ENCODE measurements at regions not wholly inside any gene's neighbourhood (a gene's known extent, or its start where the extent isn't known, plus 50 kb on each side); places are given as distances from the start of the nearest gene placed in this dataset.
A peak's percentile ranks its signal among the peaks of the same experiment; 100 is the strongest.

DNA sequence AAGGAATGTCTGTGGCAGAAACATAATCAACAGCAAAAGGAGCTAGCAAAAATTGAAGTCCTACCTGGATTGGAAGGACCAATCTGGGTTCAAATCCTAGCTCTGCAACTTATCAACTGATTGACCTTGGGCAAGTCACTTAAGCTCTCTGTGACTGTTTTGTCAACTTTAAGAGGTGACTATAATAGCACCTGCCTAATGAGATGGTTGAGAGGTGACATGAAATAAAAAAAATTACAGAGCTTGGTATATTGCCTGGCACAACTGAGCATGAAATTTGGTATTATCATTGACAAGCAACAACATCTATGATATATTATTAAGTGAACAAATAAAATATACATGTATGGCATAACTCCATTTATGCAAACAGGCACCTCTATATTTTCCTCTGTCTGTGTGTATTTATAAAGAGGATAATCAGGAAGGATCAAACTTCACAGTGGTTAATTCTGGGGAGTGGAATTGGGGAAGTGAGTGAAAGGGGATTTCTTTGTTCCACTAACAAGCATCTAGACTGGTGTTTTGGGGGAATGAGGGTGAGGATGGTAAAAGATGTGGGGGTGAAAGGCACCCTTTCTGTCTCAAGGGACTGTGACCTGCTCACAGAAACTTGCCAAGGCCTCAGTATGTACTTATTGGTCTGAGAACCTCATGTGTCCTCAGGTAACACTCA, 132.8 kb upstream of the SERTAD2 start:
- intact Hi-C loops (cut with DNase I, micrococcal nuclease) = no loop called here
- no peak for DNase-seq
- ATAC-seq = no peak

DNA sequence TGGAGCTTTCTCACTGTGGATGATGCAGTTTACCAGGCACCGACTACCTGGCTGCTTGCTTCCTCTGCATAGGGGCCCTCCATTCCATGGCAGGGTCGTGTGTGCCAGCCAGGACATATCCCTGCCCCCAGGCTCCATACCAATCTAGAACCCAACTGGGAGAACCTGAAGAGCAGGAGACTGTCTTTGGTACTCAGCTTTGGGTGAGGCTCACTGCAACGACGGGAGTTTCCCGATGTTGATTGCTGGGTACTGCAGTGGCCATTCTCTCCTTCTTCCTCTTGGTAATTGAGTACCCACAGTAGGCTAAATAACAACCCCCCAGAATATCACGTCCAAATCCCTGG, 133.3 kb upstream of the SERTAD2 start:
- no peak for DNase-seq
- intact Hi-C loops (cut with DNase I, micrococcal nuclease) = no loop called here
- ATAC-seq = no peak

DNA sequence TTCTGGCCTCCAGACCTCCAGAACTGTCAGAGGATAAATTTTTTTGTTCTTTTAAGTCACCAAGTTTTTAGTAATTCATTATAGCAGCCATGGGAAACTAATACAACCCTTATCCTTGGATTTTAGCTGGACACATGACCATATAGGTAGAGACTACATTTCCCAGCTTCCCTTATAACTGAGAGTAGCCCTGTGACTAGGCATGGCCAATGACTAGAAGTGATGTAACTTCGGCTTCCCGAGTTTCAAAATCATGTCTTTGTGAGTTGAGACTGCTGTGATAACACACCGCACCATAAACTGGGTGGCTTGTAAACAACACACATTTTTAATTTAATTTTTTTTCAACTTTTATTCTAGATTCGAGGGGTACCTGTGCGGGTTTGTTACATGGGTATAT, 134.0 kb upstream of the SERTAD2 start:
- ATAC-seq (no peak), DNase-seq (no peak)
- intact Hi-C loops (cut with DNase I, micrococcal nuclease) = no loop called here

DNA sequence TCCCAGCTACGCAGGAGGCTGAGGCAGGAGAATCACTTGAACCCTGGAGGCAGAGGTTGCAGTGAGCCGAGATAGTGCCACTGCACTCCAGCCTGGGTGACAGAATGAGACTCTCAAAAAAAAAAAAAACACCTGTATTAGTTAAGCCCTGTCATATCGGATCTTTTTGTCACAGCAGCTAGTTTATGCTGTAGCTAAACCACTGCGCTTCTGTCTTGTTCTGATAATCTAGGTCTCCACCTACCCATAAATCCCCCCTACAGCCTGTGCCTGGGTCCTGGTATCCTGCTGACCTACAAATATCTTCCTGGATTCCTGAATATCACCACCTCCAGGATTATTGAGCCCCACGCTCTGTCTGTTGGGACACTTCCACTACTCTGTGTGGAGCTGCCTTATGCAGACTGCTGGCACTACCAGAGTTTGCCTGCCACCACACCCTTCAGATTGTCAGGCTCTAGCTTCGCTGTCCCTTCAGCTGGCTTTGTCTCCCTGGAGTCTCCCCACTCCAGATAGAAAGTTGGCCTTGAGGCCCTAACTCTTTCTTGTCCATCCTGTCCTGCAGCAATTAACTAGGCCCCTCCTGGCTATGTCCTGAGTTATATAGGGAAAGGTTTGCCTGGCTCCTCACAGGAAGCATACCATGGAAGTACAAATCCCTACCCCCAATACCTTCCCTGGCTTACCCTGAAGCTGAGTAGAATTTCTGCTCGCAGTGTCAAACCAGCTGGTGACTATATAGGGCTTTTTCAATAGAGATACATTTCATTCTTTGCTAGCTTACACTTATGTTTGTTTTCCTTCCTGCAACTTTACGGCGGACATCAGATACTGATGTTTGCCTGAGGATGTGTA, 136.0 kb upstream of the SERTAD2 start:
- ATAC-seq (peak; percentile 57), DNase-seq (no peak)
- intact Hi-C loops (cut with DNase I, micrococcal nuclease) = no loop called here

DNA sequence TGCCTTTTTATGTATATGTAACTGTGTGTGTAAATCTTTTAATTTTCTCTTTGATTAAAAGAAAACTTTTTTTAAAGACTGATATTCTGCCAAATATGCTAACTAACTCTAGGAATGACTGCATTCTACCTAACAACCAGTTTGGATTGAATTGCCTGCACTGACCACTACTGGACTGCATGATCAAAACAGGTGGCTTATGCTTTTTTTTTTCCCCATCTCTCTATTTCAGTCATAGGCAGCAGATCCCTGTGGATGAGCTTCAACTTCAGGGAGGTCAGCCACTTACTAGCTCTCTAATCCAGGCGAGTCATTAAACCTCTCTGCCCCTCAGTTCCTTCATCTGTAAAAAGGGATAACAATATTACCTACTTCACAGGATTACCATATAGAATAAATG, 138.6 kb upstream of the SERTAD2 start:
- DNase-seq (no peak), ATAC-seq (no peak)
- intact Hi-C loops (cut with DNase I, micrococcal nuclease) = no loop called here

DNA sequence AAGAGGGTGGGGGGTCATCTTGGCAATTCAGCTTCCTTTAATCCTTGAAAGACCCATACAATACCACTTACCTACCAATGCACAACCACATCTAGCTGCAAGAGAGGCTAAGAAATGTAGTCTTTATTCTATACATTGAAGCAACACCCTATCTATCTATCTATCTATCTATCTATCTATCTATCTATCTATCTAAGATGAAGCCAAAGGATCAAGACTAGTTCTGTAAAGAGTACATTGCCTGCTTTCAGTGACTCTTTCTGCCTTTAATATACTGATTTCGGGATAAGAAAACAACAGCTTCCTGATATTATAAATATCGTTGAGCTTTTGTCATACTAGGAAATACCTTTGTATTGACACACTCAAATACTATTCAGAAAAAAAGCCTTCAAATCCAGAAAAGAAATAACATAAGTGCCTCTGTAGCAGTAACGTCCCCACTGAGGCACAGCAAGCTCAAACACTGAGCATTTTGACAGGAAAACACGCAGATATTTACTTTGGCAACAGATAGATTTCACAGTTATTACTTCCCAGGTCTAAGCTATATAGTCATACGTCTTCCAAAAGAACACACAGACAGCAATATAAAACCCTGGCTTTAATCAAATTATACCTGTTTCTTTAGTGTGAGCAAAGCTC, 139.4 kb upstream of the SERTAD2 start:
- no peak for DNase-seq
- intact Hi-C loops (cut with DNase I, micrococcal nuclease) = no loop called here
- ATAC-seq = peak; percentile 79

DNA sequence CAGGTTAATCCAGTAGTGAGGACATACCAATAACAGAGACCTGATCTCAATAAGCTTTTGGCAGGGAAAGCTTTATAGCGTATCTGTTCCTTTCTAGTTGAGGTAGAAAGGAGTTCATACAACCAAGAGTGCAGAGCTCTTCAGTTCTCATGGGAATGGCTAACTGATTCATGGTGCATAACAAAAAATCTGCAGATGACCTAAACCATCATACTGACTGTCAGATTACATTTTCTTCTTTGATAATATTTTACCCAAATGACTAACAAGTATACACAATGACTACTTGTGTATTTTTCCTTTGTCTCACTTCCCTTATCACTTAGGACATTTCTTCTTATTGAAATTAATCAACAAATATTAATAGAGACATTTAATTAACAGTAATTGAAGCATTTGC, 140.0 kb upstream of the SERTAD2 start:
- no peak for DNase-seq
- intact Hi-C loops (cut with DNase I, micrococcal nuclease) = no loop called here
- no peak for ATAC-seq

DNA sequence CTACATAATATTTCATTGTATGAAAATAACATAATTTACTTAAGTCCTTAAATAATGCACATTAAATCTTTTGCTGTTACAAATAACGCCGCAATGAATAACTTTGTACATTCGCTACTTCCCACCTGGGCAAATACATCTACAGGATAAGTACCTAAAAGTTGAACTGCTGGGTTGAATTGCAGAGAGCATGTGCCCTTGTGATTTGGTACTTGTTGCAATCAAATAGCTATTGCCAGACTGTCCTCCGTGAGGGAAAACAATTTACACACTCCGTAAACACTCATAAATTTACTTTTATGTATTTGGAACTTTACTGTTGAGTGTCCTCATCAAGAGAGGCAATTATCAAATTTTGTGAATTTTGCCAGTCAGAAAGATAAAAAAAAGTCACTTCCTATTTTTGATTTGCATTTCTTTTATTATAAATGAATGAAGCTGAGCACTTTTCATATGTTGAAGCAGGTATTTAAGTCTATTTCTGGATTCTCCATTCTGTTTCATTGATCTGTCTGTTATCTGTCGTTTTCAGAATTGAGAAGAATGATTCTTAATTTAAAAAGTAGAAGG, 140.8 kb upstream of the SERTAD2 start:
- DNase-seq = no peak
- no peak for ATAC-seq
- intact Hi-C loops (cut with DNase I, micrococcal nuclease) = no loop called here

DNA sequence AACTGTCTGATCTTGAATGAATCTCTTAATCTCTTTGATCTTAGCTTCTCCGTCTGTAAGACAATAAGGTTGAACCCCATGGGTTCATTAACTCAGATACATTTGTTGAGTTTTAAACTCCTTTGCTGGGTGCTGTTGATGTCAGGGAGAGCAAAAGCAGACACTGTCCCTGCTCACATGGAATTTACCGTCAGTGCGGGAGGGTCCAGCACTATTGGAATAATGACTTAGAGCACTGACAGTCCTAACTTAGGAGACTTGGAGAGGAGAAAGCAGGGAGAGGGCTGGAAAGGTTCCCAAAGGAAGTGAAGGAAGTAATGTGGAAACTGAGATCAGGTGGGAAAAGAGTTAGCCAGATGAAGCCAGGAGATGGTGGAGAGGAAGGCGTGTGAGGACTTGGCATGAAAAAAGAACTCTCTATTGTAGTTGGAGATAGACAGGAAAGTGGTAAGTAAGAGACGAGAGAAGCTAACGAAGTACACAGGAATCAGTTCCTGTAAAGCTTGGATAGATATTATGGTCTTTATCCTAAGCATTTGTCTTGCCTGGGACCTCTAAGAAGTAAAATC, 141.4 kb upstream of the SERTAD2 start:
- ATAC-seq (no peak), DNase-seq (no peak)
- intact Hi-C loops (cut with DNase I, micrococcal nuclease) = no loop called here

DNA sequence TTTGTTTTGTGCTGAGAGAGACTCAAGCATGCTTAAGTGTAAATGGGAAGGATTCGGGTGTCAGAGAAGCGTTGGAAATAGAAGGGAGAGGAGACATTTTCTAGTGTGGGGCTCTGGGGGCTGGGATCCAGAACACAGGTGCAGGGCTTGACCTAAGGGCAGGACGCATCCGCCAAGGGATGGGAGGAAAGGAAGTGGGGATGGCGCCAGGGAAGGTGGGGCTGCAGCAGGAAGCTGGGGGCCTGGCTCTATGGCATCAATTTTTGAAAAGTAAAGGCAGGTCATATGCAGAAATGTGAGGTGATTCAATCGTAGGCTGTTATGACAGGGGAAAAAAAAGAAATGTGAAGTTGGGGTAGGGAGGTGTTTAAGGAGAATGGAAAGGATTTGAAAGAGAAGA, 143.2 kb upstream of the SERTAD2 start:
- DNase-seq = no peak
- intact Hi-C loops (cut with DNase I, micrococcal nuclease) = no loop called here
- ATAC-seq = no peak

DNA sequence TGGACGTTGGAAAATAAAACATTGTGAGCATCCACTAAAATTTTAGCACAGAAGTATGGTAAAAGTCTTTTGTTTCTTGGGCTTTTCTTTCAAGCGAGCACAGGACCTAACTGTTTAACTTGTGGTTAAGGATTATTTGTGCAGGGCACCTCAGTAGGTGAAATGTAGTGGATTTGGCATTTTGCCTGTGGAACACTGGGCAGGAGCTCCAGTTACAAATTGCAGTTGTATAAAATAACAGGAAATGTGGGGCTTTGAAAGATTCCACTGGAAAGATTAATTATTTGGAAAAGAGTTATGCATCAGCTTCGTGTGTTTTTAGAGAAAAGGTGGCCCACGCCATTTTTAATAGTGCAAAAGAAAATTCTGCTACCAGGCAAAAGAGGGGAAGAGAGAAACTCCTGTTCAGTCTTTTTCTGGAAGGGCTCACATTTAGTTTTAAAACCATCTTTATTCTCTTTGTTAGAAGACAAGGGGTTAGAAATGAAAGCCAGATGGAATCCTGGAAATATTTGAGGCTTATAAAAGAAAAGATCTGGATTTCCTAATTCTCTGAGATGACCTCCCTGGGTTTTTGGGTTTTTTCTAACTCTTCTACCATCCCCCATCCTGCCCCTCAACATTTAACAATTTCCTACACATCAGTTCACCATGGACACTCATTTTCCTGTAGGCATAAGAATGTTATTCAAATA, 144.3 kb upstream of the SERTAD2 start:
- no peak for DNase-seq
- peak; percentile 65 for ATAC-seq
- intact Hi-C loops (cut with DNase I, micrococcal nuclease) = no loop called here

DNA sequence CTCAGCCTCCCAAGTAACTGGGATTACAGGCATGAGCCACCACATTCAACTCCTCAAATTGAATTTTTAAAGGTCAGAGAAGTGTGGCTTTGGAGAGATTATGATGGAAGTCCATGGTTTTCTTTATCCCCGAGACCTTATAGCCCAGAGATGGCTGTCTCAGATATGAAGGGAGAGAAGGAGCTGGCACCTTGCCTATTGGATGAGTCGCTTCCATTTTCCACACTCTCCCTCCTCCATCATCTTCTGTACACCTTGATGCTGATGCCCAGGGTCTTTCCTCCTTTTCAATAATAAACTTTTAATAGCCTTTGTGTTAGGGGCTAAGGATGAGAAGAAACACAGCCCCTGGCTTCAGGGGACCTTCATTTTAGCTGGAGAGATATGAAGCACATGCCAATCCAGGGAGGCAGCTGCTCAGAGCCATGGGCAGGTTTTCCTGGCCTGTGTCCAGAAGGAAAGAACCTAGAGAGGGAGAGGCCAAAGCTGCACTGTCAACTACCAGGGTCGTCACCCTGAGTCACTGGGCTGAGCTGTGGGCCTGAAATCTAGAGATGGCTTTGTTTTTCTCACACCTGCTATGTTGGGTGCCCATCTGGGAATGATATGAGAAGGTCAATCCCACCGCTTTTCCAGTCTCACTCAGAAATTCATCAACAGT, 146.0 kb upstream of the SERTAD2 start:
- DNase-seq = no peak
- peak; percentile 48 for ATAC-seq
- intact Hi-C loops (cut with DNase I, micrococcal nuclease) = no loop called here

DNA sequence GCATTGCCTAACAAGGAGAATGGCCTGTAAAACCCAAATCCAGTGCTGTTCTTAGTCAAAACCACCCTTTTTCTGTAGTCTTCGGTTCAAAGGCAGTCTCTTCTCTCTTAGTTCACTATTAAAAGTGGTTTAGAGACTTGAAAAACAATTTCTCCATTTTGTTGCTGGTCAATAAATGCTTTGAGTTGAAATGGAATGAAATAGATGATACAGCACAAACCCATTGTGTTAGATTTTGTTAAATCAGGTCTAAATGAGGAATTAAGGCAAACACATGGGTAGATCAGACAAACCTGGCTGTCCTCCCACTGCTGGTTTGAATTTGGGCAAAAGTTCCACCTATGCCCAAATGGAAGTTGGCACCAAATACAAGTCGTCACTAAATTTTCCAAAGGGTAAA, 150.1 kb upstream of the SERTAD2 start:
- DNase-seq = no peak
- intact Hi-C loops (cut with DNase I, micrococcal nuclease) = no loop called here
- ATAC-seq = no peak

DNA sequence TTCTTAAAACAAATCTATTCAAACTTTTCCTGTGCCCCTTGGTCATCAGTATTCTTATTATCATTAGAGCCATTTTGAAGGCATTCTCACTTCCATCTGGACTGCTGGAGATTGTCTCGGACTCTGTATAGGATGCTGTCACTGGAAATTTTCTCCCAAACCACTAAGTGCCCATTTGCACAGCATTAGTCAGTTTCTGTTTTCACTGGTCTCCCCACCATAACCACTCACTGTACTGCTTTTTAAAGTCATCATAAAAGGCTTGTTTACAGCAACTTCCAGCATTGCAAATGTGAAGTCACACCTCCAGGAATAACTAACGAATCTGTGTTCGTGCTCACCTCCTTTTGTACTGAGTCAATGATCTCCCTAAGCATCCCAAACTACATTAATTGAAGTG, 150.9 kb upstream of the SERTAD2 start:
- ATAC-seq (no peak), DNase-seq (no peak)
- intact Hi-C loops (cut with DNase I, micrococcal nuclease) = no loop called here

DNA sequence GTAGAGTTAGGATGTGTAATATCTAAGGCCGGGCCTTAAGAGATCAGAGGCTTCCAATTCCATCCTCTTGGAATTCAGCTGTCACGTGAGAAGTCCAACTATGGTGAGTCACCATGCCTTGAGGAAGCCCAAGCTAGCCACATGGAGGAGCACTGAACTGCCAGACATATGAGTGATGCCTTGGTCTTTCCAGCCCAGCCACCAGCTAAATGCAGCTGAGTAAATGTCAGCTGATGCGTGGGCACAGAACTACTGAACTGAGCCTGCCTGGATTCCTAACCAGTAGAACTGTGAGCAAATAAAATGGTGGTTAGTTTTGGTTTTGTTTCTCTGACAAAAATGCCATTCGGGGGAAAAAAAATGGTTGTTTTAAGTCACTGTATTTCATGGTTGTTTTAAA, 153.7 kb upstream of the SERTAD2 start:
- intact Hi-C loops (cut with DNase I, micrococcal nuclease) = no loop called here
- ATAC-seq (no peak), DNase-seq (no peak)

DNA sequence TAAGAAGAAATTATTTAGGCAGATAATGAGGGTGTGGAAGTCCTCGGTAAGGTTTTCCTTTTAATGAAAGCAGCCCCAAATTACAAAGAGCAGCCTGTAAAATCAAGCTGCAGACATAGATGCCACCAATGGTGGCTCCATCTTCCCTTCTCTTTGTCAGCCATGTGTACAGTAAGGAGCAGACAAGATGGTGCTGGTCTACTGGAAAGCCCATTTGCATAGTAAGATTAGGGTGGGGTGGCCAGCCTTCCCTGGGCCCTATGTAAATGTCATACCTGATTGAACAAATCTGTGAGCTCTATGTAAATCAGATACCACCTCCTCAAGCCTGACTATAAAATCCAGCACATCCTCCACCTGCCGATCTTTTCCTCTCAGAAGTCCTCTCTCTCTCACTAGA, 154.4 kb upstream of the SERTAD2 start:
- DNase-seq (no peak), ATAC-seq (no peak)
- intact Hi-C loops (cut with DNase I, micrococcal nuclease) = no loop called here

DNA sequence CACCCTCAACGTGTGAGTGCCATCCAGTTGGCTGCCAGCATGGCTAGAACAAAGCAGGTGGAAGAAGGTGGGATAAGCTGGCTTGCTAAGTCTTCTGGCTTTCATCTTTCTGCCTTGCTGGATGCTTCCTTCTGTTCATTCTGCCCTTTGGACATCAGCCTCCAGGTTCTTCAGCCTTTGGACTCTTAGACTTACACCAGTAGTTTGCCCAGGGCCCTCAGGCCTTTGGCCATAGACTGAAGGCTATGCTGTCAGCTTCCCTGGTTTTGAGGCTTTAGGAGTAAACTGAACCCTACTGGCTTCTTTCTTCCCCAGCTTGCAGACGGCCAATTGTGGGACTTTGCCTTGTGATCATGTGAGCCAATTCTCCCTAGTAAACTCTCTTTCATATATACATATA, 155.0 kb upstream of the SERTAD2 start:
- DNase-seq (no peak), ATAC-seq (peak; percentile 58)
- intact Hi-C loops (cut with DNase I, micrococcal nuclease) = no loop called here

DNA sequence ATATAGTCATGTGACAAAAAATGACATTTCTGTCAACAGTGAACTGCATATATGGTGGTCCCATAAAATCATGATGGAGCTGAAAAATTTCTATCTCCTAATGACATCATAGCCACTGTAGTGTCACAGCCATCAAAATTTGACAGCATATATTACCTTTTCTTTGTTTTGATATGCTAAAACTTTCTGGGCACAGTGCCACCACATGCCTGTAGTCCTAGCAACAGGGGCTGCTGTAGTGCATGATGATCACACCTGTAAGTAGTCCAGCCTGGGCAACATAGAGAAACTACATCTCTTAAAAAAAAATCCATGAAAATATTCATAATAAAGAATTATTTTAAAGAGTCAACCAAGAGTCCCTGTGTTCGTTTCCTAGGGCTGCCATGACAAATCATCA, 155.5 kb upstream of the SERTAD2 start:
- DNase-seq (no peak), ATAC-seq (no peak)
- intact Hi-C loops (cut with DNase I, micrococcal nuclease) = no loop called here

DNA sequence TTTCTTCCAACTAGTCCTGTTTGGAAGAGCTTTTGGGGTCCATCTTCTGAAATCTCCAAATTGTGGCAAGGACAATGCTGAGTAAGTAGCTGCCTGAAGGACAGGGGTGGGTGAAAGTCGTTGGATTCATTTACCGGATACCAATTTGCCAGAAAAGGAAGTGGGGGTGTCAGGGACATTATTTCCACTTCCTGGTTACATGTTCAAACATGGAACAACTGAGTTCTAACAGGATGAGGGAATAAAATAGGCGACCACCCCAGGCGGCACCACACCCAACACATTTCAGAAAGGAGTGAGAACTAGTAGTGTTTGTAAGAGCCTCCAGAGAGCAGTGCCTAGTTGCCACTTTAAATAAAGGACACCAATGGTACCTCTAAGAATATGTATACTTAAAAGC, 158.6 kb upstream of the SERTAD2 start:
- no peak for DNase-seq
- no peak for ATAC-seq
- intact Hi-C loops (cut with DNase I, micrococcal nuclease) = no loop called here
